RWPE1 (cell line): ENCODE measurements at regions not wholly inside any gene's neighbourhood (a gene's known extent, or its start where the extent isn't known, plus 50 kb on each side); places are given as distances from the start of the nearest gene placed in this dataset.

Experiments used
- CTCF ChIA-PET: fragments of 350-600 bp; sonication (Branson Sonifier 250); formaldehyde crosslinking; extraction: SDS; loops from one replicate; lab custom pipeline; 2021; lab: Yijun Ruan, JAX
- POLR2A ChIA-PET: fragments of 400-600 bp; formaldehyde crosslinking; extraction: SDS; loops from one replicate; lab custom pipeline; 2020; ENCODE audit warnings: antibody characterized with exemption; ENCODE audit not compliant: low non-redundant PET; lab: Yijun Ruan, JAX
- DNase-seq: peaks from one replicate; pipeline ENCODE4 v3.0.0; 2012; ENCODE audit warnings: low spot score
- H3K27ac ChIP-seq: fragments of 450-650 bp; 2 replicates; pipeline ENCODE4 v1.5.1; 2017
- TF ChIP-seq, protein P1 (sequence below): fragments of 450-650 bp; conservative IDR thresholded peaks from 2 replicates; pipeline ENCODE4 v1.5.1; 2017; ENCODE audit warnings: low read depth, mild to moderate bottlenecking

DNA sequence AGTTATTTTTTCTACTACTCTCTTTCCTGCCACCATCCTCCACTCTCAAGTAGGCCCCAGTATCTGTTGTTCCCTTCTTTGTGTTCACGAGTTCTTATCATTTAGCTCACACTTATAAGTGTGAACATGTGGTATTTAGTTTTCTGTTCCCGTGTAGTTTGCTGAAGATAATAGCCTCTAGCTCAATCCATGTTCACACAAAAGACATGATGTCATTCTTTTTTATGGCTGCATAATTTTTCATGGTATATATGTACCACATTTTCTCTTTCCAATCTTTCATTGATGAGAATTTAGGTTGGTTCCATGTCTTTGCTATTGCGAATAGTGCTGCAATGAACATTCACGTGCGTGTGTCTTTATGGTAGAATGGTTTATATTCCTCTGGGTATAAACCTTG lies 237.9 kb upstream of the FERMT1 start:
- no peak for DNase-seq
- POLR2A ChIA-PET: no interaction called here
- TF ChIP-seq, protein P1, sequence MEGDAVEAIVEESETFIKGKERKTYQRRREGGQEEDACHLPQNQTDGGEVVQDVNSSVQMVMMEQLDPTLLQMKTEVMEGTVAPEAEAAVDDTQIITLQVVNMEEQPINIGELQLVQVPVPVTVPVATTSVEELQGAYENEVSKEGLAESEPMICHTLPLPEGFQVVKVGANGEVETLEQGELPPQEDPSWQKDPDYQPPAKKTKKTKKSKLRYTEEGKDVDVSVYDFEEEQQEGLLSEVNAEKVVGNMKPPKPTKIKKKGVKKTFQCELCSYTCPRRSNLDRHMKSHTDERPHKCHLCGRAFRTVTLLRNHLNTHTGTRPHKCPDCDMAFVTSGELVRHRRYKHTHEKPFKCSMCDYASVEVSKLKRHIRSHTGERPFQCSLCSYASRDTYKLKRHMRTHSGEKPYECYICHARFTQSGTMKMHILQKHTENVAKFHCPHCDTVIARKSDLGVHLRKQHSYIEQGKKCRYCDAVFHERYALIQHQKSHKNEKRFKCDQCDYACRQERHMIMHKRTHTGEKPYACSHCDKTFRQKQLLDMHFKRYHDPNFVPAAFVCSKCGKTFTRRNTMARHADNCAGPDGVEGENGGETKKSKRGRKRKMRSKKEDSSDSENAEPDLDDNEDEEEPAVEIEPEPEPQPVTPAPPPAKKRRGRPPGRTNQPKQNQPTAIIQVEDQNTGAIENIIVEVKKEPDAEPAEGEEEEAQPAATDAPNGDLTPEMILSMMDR: no peak
- CTCF ChIA-PET: no interaction called here
- no peak overlapping the region for H3K27ac ChIP-seq

DNA sequence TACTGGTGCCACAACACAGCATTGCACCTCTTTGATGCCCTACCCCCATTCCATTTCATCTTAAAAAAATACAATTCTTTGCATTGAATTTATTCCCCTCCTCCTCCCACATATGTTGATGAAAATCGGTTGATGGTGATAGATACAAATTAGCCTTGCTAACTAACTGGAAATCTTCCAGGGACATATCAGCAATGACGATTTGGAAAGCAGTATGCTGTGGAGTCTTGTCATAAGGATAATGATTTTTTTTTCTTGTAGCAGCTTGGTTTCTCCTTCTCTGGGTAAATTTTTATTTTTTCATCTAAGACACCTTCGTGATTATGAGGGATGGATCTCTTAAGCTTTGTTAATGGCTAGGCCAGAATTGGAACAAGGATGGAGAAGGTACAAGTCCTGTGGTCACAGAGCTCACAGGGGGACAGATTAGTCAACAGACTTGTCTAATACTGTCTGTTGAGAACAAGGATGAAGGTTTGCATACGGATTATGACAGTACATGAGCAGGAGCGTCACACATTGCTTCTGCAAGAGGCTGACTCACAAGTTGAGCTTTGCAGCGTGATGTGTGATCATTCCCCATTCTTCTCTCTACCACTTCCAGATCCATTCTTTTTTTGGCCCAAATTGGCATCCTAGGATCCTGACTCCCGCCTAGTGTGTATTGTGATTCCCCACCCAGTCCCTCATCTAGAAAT lies 233.1 kb upstream of the FERMT1 start:
- CTCF ChIA-PET: no interaction called here
- TF ChIP-seq, protein P1: no peak

DNA sequence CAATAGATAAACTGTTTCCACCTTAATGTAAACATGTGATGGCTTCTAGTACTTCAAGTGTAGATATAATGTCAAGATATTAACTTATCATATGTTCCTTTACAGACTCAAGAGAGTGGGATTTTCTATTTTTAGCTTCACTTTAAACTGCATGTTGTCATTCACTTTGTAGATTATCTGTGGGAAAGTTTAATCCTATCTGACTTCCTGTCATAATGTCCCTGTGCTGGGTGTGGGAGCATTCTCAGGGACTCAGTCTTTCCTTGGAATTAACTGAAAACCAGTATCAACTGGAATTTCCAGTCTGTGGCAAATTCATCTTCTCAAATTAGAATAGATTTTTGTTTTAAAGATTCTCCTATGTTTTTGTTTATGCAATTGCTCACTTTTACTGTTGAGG lies 226.1 kb upstream of the FERMT1 start:
- no peak overlapping the region for H3K27ac ChIP-seq
- TF ChIP-seq, protein P1: no peak
- DNase-seq: no peak
- CTCF ChIA-PET: no interaction called here
- POLR2A ChIA-PET: no interaction called here

More for the DNA sequence above, 233.1 kb upstream of the FERMT1 start:
- no peak for DNase-seq
- POLR2A ChIA-PET: no interaction called here
- no peak overlapping the region for H3K27ac ChIP-seq

DNA sequence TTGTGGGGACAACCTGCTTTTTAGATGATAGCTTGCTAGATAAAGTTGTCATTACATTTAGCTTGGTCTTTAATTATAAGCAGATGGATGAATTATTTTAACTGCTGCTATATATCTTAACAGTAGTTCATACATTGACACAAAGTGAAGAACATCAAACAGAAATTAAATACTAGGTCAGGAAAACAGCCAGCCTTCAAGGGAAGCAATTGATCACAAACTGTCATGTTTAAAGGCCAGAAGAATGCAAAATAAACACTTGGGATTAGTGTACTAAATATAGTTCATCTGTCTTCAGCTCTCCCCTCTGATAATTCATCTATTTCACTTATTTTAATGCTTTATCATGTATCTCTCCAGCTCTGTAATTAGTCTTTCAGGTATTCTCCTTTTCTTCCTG lies 225.1 kb upstream of the FERMT1 start:
- ChIA-PET POLR2A (no interaction called here), CTCF (interaction anchor here (0.6 to 0.8 kb wide), 4 partner anchors 18 to 493 kb away, joined by 3 to 4 read pairs (median 3); no protein-coding TSS in a partner anchor)
- TF ChIP-seq, protein P1: no peak
- H3K27ac ChIP-seq: no peak overlapping the region
- DNase-seq: no peak

DNA sequence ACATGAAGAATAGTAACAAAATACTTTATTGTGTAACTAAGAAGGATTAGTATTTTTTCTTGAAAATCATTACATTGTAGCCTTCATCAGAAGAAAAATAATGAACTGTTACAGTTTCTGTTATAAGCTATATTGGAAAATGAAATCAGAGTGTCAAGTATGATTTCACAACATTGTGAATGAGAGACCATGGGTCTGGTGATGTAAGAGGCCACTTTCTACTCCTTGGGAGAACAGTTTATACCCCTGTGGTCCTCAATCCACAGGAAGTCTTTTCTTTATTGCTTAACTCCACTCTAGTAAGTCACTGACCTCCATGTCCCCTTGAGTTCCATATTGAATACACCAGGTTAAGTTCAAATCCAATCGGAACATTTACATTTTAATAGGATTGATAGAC lies 218.7 kb upstream of the FERMT1 start:
- ChIA-PET CTCF (no interaction called here), POLR2A (no interaction called here)
- no peak overlapping the region for H3K27ac ChIP-seq
- TF ChIP-seq, protein P1: no peak
- no peak for DNase-seq

DNA sequence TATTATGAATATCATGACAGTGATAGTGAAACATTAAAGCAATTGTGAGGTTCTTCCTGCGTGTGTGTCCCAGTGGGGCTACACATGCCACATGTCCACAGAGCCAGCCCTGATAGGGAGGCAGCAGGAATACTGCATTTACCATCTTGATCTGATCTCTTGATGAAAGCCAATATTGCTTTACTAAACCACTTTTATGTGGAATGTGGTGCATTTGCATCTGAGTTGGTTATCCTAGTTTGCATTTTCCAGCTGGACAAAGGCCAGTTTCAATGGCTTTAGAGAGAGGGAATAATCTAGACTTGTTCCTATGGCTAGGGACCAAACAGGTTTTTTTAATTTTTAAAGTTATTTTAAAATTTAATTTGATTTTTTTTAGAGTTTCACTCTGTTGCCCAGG lies 216.3 kb upstream of the FERMT1 start:
- TF ChIP-seq, protein P1: no peak
- no peak for DNase-seq
- POLR2A ChIA-PET: no interaction called here
- no peak overlapping the region for H3K27ac ChIP-seq
- CTCF ChIA-PET: interaction anchor here (0.6 kb wide), 1 partner anchor 18 kb away, joined by 4 read pairs; no protein-coding TSS in a partner anchor
